Astrocyte (in vitro differentiated cells and primary cell): ENCODE measurements at regions not wholly inside any gene's neighbourhood (a gene's known extent, or its start where the extent isn't known, plus 50 kb on each side); places are given as distances from the start of the nearest gene placed in this dataset.

Source experiments
- EZH2 ChIP-seq: IDR thresholded peaks from 2 replicates; pipeline ENCODE4 v1.6.1; 2012; ENCODE audit warnings: mild to moderate bottlenecking, low read length, inconsistent platforms; ENCODE audit not compliant: insufficient read depth
- TF ChIP-seq, protein P1 (sequence below): IDR thresholded peaks from 2 replicates; pipeline ENCODE4 v1.5.1; 2011; ENCODE audit warnings: low read depth, mild to moderate bottlenecking, inconsistent platforms, low read length, moderate library complexity; ENCODE audit not compliant: insufficient read depth

DNA sequence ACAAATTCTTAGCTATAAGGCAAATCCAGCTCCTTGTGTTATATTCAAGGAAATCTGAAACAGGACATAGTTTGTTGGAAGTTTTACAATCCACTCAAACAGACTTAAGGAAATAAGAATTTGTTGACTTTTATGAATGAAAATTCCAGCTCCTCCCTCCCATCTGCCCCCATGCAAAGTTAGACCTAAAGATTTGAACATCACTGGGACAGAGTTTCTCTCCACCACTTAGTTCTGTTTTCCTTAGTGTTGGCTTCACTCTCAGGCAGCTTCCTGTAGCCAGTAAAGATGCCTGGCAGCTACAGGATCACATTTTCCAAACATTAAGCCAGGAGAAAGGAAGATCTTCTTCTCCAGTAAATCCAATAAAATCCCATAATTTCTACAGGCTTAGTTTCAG is 265.0 kb downstream of the TAFA4 start:
- TF ChIP-seq, protein P1, sequence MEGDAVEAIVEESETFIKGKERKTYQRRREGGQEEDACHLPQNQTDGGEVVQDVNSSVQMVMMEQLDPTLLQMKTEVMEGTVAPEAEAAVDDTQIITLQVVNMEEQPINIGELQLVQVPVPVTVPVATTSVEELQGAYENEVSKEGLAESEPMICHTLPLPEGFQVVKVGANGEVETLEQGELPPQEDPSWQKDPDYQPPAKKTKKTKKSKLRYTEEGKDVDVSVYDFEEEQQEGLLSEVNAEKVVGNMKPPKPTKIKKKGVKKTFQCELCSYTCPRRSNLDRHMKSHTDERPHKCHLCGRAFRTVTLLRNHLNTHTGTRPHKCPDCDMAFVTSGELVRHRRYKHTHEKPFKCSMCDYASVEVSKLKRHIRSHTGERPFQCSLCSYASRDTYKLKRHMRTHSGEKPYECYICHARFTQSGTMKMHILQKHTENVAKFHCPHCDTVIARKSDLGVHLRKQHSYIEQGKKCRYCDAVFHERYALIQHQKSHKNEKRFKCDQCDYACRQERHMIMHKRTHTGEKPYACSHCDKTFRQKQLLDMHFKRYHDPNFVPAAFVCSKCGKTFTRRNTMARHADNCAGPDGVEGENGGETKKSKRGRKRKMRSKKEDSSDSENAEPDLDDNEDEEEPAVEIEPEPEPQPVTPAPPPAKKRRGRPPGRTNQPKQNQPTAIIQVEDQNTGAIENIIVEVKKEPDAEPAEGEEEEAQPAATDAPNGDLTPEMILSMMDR = no peak
- no peak for TF ChIP-seq EZH2
